Stimulated activated CD8-positive, alpha-beta memory T cell treated with anti-CD3 and anti-CD28 coated beads, Interleukin-12 subunit alpha, Interleukin-12 subunit beta, amount 100 ng/mL, for 24 hours (primary cell): ENCODE measurements at regions not wholly inside any gene's neighbourhood (a gene's known extent, or its start where the extent isn't known, plus 50 kb on each side); places are given as distances from the start of the nearest gene placed in this dataset.

Source experiments
- DNase-seq: peaks from one replicate; pipeline ENCODE4 v3.0.0-alpha.2; 2020; ENCODE audit errors: extremely low read depth

DNA sequence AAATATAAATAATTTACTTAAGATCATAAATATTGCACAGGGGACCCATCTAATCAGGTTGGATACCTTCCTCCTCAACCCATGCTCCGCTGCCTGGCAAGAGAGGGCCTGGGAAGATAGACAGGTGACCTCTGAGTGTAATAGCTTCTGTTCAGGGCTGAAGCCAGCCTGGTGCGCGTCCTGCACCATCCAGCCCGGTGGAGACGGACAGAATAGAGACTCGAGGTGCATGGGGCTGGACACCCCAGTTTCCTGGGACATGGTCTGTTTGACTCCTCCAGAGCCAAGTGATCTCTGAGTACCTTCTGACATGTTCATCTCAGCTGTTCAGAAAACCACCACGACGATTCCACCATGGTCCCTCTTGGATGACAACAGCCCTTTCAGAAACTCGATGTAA is 209.3 kb upstream of the MYT1L start:
- DNase-seq, result no peak

DNA sequence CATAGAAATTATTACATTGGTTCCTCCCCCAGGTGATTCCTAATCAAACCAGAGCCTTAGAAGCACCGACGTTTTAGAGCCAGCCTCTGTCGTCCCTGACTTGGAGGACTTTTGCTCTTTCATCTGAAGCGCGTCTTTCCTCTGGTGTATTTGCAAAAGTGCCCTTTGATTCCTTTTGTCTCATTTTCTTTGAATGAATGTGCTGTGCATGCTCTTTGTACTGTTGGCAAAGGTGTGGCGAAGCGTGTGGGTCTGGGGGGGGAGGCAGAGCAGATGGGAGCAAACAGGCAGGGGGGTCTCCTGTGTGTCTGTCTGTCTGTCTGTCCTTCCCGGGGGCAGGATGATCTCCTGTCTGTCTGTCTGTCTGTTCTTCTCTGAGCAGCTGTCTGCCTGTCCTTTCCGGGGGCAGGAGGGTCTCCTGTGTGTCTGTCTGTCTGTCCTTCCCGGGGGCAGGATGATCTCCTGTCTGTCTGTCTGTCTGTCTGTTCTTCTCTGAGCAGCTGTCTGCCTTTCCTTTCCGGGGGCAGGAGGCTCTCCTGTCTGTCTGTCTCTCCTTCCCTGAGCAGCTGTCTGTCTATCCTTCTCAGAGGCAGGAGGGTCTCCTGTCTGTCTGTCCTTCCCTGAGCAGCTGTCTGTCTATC is 205.5 kb upstream of the MYT1L start:
- no peak for DNase-seq

DNA sequence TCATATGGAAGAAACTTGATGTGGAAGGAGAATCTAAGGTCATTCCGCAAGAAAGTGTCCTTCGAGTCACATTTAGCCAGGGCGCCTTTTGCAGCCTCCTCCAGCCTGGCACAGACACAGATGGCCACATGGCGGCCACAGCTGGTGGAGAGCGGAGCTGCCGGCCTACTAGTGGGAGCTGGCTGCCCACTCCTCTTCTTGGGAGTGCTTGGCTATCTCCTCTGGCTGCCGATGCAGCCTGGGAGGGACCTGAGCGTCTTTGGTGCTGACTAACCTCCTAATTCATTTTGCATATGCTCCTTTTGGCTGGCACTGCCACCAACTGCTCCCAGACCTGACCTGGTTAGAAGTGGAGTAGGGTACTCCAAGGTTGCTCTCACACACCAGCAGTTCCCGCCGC is 199.3 kb upstream of the MYT1L start:
- no peak for DNase-seq

DNA sequence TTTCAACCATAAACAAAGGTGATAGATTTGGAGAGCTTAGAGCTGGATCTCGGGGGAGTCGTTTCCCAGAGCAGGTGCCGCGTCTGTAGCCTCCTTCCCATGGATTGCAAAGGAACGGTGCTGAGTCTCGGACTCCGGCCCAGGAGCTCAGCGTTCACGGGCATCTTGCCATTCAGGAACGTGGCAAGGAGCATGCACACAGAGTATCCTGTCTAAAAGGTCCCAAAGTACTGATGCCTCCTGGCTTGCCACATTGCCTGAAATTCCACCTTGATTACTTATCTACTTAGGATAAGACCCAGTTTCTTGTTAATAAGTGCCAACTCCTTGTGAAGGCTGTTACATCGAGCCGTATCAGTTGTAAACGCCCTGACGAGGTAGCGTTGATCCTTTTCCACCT is 197.8 kb upstream of the MYT1L start:
- DNase-seq, result no peak

DNA sequence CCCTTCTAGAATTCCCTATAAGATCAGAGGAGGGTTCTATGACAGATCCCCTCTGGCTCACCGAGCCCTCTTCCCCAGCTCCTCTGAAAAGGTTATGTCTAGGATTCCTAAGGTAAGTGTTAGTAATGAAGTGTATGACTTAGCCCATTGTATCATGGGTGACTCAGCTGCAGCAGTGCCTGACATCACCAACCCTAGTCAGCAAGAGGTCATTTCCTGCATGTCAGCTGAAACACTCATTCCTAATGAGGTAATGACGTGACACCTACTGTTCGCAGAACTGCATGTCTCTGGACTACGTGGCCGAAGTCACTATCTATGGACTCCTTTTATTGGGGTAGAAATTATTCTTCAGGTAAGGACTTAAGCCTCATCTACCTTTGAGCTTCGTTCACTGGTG is 196.1 kb upstream of the MYT1L start:
- DNase-seq, result no peak

DNA sequence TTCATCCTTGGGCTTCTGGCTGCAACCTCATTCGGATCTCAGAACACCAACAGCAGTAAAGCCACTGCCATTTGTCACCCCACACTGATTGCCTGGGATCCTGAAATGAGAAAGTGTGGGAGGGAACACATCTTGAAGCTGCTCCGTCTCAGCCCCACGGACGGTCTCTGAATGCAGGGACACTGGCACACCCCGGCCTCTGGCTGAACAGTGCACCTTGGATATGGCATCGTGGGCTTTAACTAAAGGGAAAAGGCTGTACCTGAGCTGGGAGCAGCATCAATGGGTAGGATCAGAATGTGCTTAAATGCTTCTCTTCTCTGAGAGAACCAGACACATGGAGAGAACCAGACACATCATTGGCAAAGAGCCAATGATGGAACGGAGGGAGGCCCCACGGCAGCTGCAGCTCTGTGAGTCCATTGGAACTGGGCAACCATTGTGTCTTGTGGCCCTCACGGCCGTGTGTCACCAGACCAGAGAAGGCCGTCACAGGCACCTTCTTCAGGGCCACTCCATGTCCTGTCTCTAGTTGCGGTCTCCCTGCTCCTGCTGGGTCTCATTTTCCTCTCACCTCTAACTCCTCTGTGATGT is 193.4 kb upstream of the MYT1L start:
- no peak for DNase-seq

DNA sequence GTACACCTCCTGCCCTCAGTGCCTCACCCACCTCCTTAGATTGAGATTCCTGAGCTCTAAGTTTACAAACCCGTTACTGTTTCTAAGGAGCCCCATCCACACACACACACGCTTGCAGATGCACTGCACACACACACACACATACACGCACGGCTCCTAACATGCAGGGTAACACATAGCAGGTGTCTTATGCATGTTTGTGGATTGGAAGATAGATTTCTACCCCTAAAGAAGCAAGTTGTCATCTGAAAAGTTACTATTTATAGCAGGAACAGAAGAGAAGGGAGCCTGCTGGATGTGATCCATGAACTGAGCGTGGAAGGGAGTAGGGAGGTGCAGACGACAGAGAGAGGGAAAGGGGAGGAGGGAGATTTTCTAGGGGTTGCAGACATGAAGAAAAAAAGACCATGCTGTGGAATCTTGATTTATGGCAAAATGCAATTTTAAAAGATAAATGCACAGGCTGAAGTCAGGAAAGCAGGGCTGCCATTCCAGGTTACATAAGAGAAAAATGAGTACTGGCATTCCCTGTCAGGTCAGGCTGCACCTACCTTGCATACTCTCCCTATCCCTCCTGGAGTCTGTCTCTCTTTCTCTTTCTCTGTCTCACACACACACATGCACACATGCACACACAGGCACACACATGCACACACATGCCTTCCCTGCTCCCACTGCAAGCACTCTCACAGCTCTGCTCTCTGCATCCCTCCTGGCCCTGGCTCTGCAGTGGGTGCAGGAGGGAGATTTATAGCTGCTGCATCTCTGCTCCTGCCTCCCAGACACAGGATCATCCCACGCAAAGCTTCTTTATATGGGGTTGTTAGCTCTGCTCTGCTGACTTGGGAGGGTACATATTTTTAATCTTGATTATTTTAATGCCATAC is 192.6 kb upstream of the MYT1L start:
- DNase-seq, result no peak

DNA sequence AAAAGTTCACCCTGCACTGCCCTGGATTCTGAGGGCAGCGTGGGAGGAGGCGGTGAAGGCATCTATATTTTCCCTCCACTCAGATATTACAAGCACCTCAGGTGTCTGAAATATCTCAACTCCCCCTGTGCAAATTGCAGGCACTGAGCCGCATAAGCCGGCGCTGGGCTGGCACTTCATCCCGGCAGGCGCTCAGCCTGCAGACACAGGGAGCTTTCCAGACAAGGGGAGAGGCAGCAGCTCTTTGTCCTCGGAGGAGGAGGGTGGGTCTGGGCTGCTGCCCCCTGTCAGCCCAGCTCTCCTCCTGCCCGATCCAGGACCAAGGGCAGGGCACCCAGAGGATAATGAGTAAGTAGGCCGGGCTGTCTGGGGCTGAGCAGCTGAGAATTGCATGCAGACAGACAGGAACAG is 189.3 kb upstream of the MYT1L start:
- DNase-seq, result no peak

DNA sequence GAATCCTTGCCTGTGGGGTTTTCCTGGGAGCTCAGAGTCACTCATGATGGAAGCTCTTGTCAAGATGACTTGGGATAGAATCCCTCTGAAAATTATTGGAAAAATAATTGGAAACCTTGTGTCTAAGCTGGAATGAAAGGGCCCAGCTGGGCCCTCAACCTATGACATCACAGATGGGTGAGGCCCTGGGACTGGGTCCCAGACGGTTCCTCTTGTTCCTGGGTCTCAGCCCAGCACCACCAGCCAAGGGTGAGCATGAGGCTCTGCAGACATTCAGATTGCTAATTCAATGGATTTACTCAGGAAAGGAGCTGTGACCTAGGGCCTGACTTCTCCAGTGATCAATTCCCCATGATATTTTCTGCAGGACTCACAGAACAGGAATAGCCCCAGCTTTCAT is 188.3 kb upstream of the MYT1L start:
- no peak for DNase-seq

DNA sequence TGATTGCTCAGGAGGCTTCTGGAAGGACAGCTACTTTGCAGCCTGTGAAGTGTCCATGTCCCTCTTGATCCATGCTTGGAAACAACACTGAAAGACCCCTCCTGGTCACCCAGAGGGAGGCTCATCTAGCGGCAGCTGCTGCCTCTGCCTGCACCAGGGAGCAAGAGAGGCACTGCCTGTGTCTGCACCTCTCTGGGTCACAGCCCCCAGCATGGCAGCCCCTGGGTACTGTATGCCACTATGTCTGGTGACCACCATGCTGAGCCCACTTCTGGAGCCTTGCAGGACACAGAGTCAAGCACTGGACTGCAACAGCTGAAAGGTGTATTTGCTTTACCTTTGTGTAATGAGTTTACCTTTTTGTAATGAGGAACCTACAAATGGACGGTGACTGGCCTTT is 186.3 kb upstream of the MYT1L start:
- no peak for DNase-seq

DNA sequence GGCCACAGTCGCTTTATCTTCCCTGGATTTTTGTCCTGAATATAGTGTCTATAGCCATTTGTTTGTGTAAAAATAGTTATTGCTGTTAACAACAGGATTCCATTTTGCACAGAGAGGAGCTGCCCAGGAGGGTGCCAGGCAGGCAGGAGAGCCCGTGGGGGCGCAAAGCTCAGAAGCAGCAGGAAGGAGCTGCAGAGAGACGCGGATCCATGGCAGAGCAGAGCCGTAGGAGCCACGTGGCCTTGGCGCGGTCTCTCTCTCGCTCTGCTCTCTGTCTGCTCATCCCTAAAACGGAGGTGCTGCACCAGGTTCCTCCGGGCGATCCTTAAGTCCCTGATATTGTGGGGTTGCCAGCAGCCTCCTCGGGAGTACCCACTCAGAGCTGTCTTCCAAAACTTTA is 185.3 kb upstream of the MYT1L start:
- no peak for DNase-seq

DNA sequence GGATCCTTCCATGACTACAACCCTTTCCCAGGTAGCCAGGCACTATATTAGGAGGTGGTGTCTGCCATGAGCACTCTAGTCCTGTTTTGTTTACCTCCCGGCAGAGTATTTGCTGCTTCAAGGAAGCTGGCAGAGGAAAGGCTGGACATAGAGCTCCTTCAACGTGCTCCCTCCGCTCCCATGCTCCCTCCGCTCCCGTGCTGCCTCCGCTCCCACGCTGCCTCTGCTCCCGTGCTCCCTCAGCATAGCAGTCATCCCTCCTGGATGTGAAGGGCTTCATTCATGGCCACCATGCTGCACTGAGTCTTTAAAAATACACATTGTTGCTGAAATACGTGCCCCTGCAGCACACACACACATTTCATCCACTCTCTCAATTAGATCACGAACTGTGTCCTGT is 181.9 kb upstream of the MYT1L start:
- no peak for DNase-seq

DNA sequence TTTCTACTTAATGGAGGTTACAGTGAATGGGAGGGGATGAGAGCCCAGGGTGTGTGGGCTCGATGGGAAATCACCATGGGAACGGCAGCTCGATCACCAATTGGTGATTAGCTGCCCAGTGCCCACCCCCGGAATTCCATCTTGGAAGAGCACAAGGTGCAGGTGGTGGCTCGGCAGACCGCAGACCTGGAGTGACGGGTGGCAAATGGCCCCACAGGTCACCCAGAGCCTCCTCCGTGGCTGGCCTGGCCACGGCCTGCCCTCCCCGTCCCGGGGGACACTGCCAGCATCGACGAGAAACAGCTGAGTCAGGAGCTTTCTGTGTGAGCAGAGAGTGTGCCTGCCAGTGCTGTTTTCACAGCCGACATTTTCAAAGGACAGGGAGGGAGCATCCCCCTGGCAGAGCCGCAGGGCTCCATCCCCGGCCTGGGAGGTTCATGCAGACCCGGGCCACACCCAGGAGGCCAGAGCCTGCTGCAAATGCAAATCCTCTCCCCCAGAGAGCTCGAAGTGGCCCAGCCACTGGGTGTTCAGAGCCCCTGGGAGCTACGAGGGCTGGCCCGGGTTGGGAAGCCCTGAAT is 176.4 kb upstream of the MYT1L start:
- no peak for DNase-seq

DNA sequence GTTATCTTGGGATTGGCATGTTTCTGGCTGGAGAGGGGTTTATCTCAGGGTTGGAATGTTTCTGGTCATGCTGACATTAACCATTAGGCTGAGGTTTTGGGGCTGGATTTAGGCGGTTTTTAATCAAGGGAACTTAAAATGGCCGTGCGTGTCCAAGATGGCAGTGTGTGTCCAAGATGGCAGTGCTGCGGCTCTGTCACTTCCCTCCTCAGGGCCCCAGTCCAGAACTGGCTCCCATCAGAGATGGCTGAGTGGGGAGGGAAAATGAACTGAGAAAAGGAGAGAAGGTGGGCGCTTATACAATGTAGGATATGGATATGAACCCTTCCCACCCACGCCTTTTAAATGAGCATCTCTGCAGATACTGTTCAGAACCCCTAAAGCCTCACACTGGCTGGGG is 175.5 kb upstream of the MYT1L start:
- DNase-seq, result no peak

DNA sequence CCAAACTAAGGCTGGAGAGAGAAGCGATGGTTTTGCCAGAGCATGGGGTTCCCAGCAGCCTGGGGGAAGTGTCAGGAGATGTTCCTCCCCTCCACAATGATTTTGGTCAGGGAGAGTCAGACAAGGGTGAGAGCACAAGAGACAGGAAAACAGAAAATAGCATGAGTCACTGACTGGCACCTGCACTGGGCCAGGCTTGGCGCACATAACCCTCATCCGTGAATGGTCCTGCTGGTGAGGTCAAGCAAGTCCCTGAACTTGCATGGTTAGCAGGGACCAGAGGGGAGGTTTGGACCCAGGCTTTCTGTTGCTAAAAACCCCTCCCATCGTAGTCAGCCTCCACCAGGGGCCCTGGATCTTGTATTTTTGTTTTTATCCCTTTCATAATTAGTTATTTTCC is 174.5 kb upstream of the MYT1L start:
- no peak for DNase-seq

DNA sequence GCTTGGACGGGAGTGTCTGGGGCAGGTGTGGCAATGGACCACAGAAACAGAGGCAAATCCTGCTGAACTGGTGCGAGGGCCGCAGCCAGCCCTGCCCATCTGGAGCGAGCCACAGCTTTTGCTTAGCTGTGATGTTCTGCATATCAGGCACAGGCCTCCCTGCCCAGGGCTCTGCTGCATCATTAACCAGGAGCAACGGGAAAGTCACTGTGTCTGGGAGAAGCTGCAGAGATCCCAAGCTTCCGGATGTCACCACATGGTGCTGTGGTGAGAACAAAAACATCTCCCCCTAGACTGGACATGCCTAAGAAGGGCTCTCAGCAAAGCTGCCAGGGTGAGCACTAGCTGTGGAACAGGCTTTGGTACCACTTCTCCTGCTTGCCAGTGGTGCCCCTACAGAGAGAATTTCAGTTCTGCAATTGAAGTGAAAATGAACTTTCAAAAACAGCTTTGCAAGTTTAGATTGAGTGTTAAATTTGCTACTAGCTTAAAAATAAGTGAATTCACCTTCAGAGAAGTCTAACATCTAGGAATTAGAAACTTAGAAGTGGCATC is 172.9 kb upstream of the MYT1L start:
- DNase-seq, result no peak

DNA sequence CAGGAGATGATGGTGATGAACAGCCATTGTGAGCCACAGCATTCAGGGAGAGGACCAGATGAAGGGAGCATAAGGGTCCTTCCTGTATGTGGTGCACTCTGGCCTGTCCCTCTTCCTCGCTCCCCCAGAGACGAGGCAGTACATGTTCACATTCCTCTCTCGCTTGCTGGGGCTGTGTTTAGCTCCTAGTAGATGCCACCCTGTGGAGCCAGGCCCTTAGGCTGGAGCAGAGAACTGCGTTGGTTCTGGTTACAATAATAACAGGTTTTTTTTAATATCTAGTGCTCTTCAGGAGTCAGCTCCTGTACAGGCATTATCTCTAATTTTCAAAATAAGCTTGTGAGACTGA is 171.1 kb upstream of the MYT1L start:
- DNase-seq, result no peak

DNA sequence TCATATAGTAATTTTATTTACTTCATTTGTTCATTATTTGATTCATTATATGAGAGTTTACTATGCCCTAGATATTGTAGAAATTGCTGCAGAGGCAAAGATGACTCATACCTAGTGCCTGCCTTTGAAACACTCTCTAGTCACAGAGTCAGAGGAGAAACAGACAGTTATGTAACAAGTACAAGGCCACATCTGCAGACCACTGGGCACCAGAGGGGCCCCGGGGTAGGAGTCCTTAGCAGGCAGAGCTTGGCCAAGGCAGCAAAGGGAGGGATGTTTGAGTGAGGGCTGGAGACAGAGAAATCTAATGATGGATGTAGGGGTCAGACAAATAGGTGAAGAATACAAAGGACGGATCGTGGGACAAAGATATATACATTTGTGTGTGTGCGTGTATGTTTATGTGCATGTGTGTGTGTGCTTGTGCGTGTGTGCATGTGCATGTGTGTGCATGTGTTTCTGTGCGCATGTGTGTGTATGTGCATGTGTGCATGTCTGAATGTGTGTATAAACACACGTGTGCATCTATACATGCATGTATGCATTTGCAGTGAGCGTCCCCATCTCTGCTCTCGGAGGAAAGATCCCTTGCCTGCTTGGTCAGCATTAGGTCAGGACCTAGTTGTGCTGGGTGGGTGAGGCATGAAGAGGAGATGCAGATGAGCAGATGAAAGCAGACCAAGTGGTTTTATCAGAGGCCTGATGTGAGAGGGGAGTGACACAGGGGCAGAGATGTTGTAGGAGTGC is 170.6 kb upstream of the MYT1L start:
- no peak for DNase-seq

DNA sequence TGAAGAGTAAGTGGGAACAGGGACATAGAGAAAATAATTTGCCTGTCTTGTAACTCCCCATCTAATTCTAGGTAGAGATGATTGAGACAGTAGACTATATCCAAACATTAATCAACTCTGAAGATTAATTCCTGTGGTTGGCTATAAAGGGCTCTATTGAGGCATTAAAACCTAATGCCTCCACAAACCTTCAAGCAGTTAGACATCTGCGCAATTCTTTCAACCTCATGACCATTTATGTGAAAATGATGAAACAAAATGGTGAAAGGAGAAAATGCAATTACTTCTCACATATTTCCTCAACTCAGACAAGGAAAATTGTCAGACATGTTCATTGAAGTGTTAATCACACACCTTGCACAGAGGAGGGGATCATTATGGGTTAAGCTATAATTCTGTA is 164.5 kb upstream of the MYT1L start:
- no peak for DNase-seq

DNA sequence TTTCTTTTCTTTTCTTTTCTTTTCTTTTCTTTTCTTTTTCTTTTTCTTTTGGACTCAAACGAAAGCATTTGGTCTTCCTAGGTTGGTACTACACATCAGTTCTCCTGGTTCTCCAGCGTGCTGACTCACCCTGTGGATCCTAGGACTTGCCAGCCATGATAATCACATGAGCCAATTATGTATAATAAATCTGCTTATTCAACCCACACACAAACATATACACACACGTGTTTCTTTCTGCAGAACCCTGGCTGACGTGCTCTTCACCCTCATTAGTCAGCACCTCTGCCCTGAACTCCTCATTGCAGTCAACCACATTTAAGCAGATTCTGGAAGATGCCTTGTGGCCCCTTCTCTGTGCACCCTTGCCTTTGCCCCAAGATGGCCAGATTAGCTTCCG is 162.4 kb upstream of the MYT1L start:
- no peak for DNase-seq

DNA sequence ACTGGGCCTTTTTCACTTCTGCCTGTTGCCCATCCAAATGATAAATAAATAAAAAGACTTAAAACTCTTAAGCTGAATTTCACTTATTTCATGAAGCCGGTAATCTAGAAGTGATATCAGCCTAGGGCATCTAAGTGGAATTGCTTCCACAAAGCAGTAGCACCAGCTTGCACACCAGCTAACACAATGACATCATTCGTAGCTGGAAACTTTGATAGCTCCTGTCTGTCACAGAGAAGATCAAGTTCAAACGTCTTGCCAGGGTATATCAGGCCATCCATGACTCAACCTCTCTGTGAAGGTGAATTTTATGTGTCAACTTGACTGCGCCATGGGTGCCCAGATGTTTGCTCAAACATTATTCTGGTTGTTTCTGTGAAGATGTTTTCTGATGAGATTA is 161.7 kb upstream of the MYT1L start:
- no peak for DNase-seq

DNA sequence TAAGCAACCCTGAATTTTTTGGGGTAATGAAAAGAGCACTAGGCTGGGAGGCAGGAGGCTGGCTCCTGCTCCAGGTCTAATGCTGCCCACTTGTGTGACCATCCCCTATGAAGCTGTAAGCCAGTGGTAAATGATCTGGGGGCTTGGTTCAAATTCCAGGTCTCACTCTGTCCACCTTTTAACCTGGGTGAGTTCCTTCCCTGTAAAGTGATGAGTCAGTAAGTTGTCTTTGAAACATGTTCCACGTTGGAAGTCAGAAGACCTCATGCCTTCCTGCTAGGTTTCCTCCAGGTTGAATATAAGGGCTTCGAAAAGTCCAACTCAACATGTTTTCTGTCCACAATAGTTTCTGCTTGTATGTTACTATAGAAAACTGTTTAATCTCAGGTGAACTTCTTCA is 160.9 kb upstream of the MYT1L start:
- no peak for DNase-seq
